DMS 273 (cell line): ENCODE measurements at regions not wholly inside any gene's neighbourhood (a gene's known extent, or its start where the extent isn't known, plus 50 kb on each side); places are given as distances from the start of the nearest gene placed in this dataset.

Experiments
- DNase-seq: peaks from one replicate; lab custom pipeline; 2025; ENCODE audit not compliant: unreplicated experiment; lab: John Stamatoyannopoulos, UW

DNA sequence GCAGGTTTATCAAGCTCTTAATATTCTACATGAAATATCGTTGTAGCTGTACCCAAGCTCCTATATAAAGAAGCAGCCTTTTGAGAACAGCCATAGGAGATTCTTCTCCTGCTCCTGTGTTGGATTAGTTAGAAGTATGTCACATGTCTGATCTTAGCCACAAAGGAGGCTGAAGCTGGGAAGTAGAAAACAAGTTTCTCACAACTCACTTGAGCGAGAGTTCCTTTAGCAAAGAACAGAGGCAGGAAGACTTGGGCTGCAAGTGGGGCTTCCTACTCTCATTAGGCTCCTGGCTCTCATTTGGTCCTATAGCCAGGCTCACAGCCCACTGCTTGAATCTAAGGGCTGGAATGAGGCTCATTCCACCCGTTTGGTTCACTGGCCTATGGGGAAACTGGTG, 281.9 kb downstream of the BTG1 start:
- no peak for DNase-seq

DNA sequence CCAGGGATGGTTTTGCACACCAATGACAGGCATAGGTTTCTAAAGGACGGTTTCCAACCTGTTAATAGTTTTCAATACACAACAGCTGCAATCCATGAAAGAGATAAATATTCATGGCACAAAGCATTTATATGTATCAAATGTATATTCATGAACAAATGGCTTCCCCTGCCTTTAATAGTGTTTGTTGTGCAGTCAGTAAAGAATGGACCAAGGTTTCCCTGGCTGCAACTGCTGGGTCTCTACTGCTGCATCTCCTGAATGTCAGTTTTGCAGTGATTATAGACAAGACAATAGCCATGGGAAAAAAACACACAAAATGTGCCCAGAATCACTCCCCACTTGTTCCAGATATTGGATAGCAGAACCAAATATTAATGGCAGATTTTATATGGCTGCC, 284.1 kb downstream of the BTG1 start:
- DNase-seq: peak; percentile 43

DNA sequence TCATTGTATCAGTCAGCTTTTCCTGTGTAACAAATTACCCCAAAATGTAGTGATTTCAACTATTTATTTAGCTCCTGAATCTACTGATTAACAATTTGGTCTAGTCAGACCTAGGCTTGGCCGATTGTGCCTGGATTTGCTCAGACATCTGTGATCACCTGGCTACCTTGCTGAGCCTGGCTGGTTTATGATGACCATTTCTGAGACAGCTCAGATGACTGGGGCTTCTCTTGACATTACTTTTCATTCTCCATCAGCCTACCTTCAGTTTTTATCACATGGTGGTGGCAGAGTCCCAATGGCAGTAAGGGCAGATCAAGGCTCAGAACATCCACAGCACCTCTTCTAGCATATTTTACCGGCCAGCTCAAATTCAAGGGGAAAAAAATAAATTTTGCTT, 286.3 kb downstream of the BTG1 start:
- DNase-seq: no peak

DNA sequence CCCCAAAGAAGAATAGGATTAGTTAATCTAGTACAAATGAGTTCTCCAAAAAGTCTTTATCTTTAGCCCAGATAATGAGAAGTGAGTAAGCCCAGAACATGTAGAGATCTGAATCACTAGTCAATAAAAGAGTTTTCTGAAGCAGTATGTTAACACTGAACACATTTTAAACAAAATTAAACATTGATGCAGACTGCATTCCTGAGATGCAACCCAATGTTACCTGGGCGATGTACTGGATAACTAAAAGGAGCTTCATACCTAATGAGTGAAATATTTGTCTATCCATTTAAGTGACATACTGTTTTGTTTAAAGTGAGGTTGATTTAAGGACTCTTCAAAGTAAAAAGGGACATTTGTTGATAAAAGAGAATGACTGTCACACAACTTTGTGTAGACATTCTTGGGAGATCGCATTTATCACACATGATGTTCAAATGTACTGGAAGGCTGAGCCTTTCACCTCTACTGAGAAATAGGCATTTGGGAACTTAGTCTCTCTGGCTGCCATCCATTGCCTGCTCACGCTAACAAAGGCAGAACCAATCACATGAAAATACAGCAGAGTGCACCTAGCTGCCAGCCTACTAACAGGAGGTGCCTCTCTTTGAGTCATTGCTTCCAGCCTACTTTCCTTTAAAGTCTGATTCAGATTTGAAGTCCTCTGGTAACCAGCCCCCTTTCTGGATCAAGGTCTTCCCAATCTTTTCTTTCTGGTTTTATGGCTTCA, 287.7 kb downstream of the BTG1 start:
- DNase-seq: no peak

DNA sequence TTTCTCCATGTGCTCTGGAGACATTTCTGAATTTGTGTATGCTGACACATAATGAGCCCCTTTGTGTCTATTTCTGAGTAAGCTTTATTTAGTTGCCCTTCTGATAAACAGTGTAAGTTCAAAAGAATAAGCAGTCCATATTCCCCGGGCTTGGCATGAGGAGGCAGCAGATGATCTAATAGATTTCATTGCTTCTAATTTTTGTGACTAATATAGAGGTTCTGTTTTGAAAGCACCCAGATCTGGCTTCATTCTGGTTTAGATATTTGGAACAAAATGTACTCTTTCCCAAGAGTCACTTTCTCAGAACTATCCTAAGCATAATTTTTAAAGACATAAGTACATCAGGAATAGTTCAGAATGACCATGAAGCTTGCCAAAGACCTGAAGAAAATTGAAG, 290.9 kb downstream of the BTG1 start:
- no peak for DNase-seq

DNA sequence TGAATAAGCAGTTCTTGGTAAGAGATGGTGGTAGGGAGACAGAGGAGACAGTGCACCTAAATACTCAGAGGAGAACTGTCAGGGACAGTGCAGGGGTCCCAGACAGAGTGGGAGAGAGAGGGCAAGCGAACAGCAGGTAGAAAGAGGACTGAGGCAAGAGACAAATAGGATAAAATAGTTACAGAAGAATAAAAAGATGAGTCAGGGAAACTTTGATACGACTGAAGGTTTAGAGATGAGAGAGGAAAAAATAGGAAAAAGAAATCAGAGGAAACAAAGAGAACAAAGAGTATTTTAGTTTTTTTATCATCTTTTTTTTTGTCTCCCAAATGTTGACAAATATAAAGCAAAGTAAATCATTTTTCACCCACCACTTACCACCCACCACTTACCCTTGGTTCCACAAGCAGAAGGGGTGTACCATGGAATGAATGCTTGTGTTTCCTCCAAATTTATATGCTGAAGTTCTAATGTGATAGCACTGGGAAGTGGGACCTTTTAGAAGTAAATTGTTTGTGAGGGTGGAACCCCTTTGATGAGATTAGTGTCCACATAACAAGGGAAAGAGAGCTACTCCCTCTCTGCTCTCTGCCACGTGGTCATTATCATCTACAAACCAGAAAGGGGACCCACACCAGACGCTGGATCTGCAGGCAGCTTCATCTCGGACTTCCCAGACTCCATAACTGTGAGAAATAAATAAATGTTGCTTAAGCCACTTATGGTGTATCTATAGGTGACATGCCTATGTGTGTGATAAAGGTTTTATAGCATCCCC, 292.1 kb downstream of the BTG1 start:
- DNase-seq: no peak

DNA sequence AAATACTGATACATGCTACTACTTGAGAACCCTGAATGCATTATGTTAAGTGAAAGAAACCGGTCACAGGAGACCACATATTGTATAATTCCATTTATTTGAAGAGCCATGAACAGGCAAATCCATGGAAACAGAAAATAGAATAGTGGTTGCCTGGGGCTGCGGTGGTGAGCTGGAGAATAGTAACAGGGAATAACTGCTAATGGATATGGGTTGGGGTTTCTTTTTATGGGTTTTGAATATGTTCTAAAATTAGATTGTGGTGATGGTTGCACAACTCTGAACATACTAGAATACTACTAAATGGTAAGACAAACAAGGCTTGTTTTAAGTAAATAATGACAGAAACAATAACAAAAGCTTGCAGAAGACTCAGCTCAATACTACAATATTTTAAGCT, 293.0 kb downstream of the BTG1 start:
- no peak for DNase-seq

DNA sequence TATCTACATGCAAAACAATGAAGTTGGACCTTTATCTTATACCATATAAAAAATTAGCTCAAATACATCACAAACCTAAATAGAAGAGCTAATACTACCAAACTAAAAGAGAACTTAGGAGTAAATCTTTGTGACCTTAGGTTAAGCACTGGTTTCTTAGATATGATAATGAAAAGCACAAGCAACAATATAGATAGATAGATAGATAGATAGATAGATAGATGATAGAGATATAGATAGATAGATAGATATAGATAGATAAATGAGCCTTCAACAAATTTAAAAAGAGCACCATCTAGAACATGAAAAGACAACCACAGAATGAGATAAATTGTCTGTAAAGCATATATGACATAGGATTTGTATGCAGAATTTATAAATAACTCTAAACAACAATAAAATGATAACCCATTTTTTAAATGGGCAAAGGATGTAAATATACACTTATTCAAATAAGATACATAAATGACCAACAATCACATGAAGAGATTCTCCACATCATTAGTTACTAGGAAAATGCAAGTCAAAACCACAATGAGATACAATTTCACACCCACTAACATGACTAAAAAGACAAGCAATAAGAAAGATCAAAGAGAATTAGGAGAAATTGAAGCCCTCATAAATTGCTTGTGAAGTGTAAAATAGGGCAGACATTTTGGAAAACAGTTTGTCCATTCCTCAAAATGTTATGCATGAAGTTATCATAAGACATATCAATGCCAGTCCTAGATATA, 293.7 kb downstream of the BTG1 start:
- DNase-seq: no peak

DNA sequence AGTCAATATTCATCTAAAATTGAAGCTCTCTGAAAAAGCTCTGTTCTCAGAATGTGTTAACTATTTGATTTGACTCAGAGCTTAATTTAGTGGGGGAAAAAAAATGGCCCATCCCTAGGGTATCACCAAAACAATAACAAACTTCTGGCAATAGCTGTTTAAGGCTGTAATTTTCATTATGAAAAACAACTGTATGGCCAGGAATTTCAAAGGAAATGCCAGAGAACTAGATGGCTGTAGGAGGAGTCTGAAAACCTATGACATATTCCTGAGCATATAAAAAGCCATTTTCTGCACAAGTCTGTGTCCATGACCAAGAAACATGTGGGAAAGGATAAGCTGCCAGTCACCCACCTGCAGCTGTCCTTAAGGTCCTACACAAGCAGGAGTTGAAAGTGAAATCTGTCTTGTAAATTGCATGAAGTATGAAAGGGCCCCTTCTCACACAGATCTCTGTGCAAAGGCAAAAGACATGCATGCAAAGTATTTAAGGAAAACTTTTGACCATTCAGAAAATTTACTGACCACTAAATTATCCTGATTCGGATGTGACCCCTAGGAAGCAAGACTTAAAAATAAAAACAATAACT, 299.1 kb downstream of the BTG1 start:
- DNase-seq: no peak

DNA sequence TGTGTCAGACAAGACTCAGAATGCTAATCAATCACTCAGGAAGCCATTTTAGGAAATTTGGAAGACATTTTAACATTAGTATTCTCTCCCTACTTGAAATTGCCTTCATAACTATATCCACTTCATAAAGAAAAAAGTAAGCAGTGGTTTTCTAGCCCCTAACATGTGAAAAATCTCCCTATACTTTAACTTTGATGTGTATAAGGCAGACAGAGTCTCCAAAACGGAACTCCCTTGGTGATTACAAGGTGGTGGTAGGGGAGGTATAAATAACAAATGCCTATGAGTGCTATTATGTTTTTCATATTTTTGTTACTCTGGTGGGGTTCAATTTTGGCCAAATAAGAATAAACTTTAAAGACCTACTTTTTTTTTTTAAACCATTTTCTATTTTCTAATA, 300.3 kb downstream of the BTG1 start:
- DNase-seq: no peak

DNA sequence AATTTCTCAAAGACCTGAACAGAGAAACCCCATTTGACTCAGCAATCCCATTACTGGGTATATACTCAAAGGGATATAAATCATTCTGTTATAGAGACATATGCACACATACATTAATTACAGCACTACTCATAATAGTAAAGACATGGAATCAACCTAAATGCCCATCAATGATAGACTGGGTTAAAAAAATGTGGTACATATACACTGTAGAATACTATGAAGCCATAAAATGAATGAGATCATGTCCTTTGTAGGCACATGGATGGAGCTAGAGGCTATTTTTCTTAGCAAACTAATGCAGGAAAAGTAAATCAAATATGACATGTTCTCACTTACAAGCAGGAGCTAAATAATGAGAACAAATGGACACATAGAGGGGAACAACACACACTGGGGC, 303.8 kb downstream of the BTG1 start:
- no peak for DNase-seq

DNA sequence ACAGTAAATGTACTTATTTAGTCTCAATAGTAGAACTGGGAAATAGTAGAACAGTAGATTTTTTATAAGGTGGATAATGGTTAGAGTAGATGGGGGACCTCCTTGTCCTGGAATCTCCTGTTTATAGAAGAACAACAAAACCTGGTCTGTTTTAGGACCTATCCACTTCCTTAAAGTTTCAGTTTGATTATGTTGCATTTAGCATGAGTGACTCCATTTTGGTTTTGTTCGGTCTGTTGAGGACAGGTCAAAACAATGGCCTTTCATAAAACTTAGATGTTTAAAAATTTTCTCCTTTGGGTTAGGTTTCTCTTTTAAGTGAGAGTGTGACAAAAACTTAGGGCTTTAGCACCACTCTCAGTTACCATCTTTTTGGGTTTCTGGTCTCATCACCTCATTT, 308.9 kb downstream of the BTG1 start:
- DNase-seq: no peak

DNA sequence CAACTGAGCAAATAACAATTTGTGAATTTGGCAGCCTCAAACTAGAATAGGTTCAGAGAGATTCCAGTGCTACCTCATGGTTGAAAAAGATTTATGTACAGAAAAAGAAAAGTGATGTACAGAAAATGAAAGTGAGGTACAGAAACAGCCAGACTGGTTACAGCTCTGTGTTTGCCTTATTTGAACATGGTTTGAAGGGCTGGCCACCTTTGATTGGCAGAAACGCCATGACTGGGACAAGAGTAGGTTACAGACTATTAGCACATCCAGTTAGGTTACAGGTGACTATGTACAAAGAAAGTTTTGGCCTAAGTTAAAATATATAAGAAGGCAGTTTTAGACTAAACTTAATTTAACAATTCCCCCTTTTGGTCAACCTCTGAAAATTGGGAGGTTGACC, 309.4 kb downstream of the BTG1 start:
- DNase-seq: no peak

DNA sequence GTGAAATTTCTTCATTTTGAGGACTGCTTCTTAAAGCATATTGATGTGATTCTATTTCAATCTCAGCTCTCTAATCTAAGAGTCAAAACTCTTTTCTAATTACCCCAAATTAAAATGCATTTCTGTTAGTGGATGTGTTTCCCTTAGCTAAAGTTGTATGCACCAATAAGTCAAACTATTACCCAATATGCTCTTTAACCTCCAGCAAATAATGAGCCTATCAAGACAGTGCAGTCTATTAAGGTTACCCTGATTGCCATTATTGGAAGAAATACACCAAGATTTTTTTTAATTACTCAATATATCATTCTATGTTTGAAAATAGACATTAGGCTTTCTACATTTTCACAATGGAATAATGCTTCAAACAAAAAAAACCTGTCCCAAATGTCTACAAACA, 310.0 kb downstream of the BTG1 start:
- no peak for DNase-seq

DNA sequence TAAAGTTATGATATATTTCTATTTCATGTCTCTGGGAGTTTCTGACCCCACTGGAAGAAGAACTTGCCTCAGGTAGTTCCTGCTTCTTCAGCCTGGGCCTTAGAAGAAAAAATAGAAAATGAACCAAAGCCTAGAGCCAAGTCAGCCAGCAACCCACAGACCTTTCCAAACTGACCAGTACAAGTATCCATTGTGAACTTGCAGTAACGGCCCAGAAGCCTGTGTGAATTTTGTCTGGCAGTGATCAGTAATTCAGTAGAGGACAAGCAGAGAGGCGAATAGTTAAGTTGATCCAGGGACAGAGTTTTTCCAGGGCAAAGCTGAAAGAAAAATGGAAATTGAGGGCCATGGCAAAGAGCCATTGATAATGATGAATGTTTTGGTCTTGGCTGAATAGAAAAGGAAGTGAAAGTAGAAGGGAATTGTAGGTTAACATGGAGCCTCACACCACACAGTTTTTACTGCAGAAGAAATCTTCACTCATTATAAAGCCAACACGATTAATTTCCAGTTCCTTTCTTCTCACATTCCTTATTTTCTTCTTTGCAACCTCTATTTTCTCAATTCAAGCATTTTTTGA, 311.8 kb downstream of the BTG1 start:
- DNase-seq: no peak

DNA sequence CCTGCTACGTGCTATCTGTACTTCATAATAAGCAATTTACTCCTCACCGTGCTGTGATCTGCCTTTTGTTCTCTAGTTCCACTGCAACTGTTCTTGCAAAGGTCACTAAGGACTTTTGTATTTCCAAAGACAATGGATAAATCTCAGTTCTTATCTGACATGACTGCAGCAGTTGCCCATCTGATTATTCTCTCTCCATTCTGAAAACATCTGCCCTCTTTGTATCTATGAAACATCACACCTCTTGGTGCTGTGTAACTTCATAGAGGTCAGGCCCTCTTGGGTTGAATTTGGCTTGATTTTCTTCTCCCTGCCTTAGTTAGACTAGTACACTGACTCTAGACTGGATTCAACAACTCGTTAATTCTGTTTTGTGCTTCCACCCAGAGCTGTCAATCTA, 319.6 kb downstream of the BTG1 start:
- no peak for DNase-seq

DNA sequence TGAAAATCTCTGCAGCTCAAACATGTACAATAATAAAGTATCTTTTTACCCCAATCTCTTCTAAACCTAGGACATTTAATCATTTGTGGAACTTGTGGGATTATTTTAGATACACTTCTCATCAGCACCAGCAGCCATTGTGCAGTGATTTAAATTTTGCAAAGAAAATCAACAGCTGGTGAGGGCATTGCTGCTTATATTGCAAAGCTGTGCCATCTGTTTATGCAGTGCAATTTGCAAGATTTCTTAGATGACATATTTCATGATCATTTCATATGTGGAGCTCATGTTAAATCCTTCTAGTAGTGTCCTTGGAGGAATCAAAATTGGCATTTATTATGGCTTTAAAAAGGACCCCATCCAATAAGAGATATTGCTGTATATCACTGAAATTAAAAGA, 320.7 kb downstream of the BTG1 start:
- peak; percentile 66 for DNase-seq

DNA sequence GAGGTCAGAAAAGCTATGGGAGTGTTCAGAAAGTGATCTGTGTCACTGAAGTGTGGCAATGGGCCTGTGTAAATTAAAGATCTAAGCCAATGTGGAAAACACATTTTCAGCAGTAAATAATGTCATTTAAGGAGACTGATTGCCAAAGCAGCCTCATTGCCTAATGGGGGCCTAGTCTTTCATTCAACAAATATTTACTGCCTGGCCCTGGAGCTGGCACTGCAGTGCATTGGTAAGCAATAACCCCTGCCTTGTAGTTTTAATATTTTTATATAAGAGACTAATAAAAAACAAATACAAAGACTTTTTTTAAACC, 326.6 kb downstream of the BTG1 start:
- DNase-seq: no peak

DNA sequence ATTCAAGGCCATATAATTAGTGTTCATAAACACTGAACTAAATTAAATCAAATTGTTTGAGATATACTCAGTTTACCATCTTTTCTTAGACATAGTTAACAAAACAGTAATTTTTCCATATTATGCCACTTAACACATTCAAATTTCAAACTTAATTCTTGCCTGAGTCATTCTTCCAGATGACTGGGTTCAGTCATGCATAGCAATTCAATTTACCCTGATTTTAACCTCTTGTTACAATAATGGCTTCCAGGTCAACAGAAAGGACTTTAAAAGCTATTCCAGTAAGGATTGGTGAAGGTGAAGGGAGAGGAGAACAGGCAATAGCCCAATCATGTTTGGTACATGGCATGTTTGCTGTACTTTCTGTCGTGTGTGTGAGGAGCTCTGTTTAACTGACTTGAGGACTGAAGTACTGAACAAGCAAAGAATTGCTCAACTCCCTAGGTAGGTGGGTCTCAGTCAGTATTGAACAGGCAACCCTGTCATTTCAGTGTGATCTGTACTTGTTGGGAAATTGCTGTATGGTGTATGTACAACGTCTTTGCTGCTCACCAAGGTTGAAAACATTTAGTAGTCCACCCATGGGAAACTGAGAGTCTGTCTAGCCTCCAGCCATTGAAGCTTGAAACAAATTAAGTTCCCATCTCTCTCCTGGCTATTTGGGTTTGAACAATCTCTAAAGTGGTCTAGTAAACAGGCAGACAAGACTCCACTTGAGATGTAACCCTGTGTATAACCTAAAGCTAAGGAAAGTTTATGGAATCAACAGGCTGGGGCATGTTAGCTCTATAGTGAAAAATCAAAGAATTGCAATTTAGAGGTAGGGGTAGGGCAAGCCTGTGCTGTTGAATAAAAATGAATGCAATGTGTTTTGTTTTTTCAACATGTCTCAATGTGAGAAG, 327.2 kb downstream of the BTG1 start:
- DNase-seq: no peak

DNA sequence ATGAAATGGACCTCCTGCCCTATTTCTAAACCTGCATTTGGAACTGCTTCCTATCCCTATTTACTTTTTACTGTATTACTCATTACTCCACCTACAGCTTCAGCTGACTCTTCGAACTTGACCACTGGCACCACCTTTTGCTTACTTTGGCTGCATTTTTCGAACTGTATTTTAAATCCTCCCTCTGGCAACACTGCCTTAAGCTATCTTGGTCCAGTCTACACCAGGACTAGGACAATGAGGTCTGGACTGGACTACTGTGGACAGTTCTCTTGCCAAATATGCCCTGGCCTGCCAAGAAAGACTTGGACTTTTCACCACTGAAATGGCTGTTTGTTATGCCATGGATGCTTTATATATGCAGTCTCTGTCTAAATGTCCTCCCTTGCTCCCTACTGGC, 328.1 kb downstream of the BTG1 start:
- no peak for DNase-seq

DNA sequence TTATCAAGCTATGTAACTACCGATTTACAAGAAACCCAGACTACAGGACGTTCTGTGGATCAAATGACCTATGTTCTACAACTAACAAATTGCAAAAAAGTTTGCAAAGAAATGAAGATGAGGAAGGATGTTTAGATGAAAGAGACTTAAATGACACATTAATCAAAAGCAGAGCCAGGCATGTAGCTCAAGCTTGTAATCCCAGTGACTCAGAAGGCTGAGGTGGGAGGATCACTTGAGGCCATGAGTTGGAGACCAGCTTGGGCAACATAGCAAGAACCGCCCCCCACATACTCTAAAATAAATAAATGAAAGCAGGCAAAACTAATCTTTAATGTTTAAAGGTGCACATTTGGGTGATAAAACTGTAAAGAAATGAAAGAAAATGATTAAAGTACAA, 331.9 kb downstream of the BTG1 start:
- DNase-seq: no peak
